Embryonic facial prominence (tissue), 1 donor: ENCODE measurements at regions not wholly inside any gene's neighbourhood (a gene's known extent, or its start where the extent isn't known, plus 50 kb on each side); places are given as distances from the start of the nearest gene placed in this dataset.
"Not testable (repeated sequence)": the region's sequence is repeated elsewhere in the genome, so short reads cannot be mapped to it uniquely, and the experiment has no call there.

ENCODE experiments used
- DNase-seq: peaks from one replicate; pipeline ENCODE4 v3.0.0-alpha.2; 2016; ENCODE audit errors: extremely low spot score

DNA sequence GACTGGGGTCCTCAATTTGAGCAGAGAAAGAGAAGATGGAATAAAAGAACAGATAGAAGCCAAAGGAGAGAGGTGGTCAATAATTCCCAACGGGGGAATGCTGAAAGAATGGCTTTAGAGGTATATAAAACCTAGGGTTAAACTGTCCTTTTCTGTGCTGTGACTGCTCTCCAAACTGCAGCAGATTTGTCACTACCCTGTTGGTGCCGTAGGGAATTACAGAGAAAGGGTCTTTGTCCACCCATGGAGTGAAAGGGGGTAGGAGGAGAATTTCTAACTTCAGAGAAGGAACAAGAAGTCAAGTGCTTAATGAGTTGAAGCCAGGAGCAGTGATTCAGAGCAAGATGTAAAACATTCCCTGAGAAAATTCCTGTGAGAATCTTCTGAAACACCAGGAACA, 486.5 kb downstream of the NUP35 start:
- no peak for DNase-seq

- no peak for DNase-seq
Measured at GRCh38 chr2:183614799-183615435, 490.7 kb downstream of the NUP35 start.

DNA sequence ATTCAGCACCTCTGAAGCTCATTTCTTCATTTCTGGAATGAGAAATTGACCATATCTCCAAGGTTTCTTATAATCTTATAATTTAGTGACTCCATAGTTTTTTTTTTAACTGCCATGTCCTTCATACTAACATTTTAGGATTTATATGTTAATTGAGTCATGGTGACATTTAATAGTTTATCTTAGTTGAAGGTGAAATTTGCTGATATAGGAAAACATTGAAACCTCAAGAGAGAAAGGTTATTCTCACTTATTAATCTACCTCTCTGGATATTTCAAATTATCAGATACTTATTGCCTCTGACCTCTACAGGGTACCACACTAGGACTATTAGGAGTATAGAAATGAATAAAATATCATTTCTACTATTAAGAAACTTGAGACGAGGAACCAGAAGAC, 499.0 kb downstream of the NUP35 start:
- no peak for DNase-seq

- DNase-seq, result no peak
Measured at GRCh38 chr2:183630964-183631363, 506.7 kb downstream of the NUP35 start.

DNA sequence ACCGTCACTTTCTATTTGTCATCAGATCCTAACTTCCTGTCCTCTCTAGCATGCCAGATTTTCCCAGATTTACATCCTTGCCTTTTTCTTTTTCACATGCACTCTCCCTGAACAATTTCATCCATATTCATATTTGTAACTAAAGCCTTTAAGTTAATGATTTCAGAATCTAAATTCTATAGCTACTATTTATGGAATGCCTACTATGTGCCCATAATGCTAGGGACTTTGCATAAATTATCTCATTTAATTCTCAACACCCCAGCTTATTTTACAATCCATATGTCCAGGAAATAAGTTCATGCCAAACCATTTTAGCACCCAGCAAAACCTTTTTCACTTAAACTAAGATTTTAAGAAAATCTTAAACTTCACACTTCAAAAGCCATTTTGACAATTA, 531.9 kb downstream of the NUP35 start:
- DNase-seq, result no peak

DNA sequence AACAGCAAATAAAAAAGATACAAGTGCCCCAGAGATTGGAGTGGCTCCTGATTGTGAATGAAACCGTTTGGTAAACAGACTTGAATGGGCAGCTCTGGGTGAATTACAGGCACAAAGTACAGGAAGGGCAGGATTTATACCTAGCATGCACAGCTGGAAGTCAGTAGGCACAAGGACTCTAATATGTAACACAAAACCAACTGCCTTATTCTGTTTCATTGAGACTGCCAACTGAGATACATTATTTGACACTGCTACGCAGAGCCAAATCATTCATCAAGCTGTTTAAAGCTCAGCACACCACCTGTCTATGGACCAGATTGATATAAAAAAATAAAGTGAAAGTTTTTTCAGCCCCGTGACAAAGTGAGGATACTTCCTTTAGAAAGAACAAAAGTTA, 541.2 kb downstream of the NUP35 start:
- DNase-seq, result no peak

GRCh38 chr2:183666031-183666430, 541.8 kb downstream of the NUP35 start:
- DNase-seq, result no peak

GRCh38 chr2:183671233-183671632, 547.0 kb downstream of the NUP35 start:
- no peak for DNase-seq

DNA sequence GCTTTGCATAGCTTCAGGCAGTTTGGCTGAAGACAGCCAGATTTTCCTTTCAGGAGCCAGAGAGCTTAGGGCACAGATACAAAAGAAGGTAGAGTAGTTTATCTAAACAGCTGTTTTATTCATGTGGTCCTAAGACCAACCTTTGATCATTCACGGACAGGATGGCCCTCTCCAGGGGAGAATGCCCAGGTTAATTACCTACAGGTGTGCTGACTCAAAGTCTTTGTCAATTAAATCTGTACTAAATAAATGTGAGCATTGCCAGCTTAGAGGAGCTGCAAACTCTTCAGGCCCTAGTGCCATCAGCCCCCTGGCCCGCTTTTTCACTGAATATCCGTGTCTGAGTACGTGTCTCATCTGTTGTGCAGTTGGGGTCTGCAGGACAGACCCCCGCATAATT, 554.7 kb downstream of the NUP35 start:
- no peak for DNase-seq

DNA sequence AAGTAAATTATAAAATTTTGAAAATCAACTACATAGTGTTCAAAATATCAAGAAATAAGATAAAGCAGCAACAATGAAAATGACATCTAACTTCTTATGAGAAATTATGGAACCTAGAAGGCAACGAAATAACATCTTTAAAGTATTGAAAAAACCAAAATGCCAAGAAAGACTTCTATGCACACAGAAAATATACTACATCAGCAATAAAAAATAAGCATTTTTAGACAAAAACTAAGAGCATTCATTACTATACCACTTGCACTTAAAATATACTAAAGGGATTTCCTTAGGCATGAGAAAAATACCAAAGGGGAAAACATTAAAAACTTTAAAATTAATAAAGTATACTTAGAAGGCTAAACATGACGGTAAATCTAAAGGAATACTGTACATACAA, 556.3 kb downstream of the NUP35 start:
- no peak for DNase-seq

- DNase-seq, result no peak
Measured at GRCh38 chr2:183684686-183685085, 560.4 kb downstream of the NUP35 start.

DNA sequence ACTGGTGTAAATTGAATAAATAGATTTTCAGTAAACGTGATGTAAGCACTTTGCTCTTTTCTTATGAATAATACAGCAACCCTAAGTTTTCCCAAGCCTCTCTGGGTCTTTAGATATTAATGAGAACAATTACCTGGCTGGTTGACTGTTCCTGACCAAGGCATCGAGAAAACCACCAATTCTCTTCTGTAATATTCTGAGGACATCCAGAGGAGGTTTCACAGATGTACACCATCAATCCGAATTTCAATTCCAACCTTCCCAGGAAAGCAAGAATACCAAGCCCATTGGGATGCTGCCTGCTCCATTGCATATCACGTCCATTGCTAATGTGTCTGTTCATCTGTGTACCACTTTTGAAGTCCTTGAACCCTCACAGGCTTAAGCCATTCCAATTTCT, 571.8 kb downstream of the NUP35 start:
- DNase-seq, result no peak

- no peak for DNase-seq
Measured at GRCh38 chr2:183709829-183710228, 585.6 kb downstream of the NUP35 start.

GRCh38 chr2:183718246-183718645, 594.0 kb downstream of the NUP35 start:
- DNase-seq, result no peak

GRCh38 chr2:183723278-183723677, 599.0 kb downstream of the NUP35 start:
- no peak for DNase-seq

DNA sequence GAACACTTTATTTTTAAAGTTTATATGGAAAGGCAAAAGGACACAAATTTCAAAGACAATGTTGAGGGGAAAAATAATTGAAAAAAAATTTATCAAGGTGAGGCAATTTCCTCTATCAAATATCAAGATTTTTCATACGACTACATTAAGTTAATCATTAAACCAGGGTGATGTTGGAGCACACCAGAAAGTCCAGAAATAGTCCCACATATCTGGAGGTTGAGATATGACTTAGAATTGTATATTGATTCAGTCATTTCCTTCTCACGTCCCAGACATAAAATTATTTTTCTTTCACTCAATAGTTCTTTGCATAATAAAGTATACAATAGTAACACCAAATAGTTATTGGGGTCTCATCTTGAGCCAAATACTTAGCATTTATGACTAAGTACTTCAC, 605.1 kb downstream of the NUP35 start:
- DNase-seq, result no peak

GRCh38 chr2:183740241-183740640, 616.0 kb downstream of the NUP35 start:
- no peak for DNase-seq

DNA sequence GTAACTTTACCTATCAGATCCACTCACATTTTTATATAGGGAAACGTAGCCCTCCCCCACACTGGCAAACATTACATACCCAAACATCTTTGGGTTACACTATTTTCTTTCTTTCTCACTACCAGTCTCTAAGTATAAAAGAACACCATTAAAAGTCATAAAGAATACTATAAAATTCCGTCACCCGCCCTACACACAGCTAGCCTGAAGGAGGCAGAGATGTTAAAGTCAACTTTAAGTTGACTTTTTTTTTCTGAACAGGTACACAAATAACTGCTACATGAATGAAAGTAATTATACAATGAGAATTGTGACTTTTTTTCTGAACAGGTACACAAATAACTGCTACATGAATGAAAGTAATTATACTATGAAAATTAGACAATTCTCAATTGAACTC, 628.3 kb downstream of the NUP35 start:
- DNase-seq, result no peak

DNA sequence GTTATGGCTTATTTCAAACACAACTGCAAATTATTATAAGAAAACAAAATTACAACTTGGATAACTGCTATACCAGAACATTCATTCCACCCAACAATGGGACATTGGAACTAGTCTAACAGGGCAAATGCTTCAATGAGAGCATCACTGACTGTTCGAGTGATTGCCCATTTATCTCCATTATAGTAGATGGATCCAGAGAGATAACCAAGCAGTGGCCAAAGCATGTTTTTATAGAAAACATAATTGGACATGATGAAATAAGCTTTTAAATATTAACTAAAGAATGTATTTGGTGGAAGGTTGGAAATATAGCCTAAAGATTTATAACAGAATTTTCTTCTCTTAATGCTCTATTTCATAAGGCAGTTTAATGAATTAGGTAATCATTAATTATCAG, 634.8 kb downstream of the NUP35 start:
- DNase-seq, result no peak

- no peak for DNase-seq
Measured at GRCh38 chr2:183773775-183774174, 649.5 kb downstream of the NUP35 start.

- DNase-seq, result no peak
Measured at GRCh38 chr2:183780072-183780471, 655.8 kb downstream of the NUP35 start.

DNA sequence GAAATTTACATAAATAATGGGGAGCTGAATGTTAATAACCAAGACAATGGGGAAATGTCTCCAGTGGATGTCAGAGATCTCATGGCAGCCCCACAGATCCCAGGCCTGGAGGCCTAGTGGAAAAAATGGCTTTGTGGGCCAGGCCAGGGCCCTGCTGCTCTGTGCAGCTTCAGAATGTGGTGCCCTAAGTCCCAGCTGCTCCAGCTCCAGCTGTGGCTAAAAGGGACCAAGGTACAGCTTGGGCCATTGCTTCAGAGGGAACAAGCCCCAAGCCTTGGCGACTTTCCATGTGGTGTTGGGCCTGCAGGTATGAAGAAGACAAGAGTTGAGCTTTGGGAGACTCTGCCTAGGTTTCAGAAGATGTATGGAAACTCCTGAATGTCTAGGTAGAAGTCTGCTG, 658.2 kb downstream of the NUP35 start:
- DNase-seq, result no peak

DNA sequence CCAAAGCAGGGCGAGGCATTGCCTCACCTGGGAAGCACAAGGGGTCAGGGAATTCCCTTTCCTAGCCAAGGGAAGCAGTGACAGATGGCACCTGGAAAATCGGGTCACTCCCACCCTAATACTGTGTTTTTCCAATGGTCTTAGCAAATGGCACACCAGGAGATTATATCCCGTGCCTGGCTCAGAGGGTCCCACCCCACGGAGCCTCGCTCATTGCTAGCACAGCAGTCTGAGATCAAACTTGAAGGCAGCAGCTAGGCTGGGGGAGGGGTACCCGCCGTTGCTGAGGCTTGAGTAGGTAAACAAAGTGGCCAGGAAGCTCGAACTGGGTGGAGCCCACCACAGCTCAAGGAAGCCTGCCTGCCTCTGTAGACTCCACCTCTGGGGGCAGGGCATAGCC, 664.6 kb downstream of the NUP35 start:
- not testable (repeated sequence) for DNase-seq

DNA sequence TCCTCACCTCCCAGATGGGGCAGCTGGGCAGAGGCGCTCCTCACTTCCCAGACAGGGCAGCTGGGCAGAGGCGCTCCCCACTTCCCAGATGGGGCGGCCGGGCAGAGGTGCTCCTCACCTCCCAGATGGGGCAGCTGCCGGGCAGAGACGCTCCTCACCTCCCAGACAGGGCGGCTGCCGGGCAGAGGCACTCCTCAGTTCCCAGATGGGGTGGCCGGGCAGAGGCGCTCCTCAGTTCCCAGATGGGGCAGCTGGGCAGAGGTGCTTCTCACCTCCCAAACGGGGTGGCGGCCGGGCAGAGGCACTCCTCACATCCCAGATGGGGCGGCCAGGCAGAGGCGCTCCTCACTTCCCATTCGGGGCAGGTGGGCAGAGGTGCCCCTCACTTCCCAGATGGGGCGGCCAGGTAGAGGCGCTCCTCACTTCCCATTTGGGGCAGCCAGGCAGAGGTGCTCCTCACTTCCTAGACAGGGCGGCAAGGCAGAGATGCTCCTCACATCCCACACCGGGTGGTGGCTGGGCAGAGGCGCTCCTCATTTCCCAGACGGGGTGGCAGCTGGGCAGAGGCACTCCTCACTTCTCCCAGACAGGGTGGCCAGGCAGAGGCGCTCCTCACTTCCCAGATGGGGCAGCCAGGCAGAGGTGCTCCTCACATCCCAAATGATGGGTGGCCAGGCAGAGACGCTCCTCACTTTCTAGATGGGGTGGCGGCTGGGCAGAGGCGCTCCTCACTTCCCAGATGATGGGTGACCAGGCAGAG, 668.1 kb downstream of the NUP35 start:
- DNase-seq, result not testable (repeated sequence)
